H1 (cell line): ENCODE measurements at regions not wholly inside any gene's neighbourhood (a gene's known extent, or its start where the extent isn't known, plus 50 kb on each side); places are given as distances from the start of the nearest gene placed in this dataset.

Experiments used
- CTCF ChIA-PET: fragments of 300-600 bp; sonication (Branson Sonifier 250); formaldehyde crosslinking; loops from one replicate; lab custom pipeline; 2021; ENCODE audit not compliant: partially characterized antibody; lab: Charles Lee
- POLR2A ChIA-PET: fragments of 300-600 bp; sonication (Branson Sonifier 250); formaldehyde crosslinking; loops from one replicate; lab custom pipeline; 2021; ENCODE audit warnings: inconsistent platforms; ENCODE audit not compliant: partially characterized antibody; lab: Charles Lee
- DNase-seq, 2 experiments: peaks; one replicate each; pipeline versions ENCODE4 v3.0.0 to v3.0.0-alpha.2; 2010 to 2022; ENCODE audit warnings: low spot score in 2 of 2, low read depth in 1 of 2, mixed read lengths in 1 of 2
- FAIRE-seq: peaks from 2 replicates; lab custom pipeline; 2011; peaks lifted over from hg19 to GRCh38; lab: Jason Lieb, UNC
- H2AFZ ChIP-seq: 2 replicates; pipeline ENCODE4 v1.8.1; 2012; ENCODE audit warnings: low read length, inconsistent platforms
- H2AK5ac ChIP-seq: 2 replicates; pipeline ENCODE4 v1.6.1; 2013; ENCODE audit warnings: low read depth, low read length
- H2BK120ac ChIP-seq: replicated peaks from 2 replicates; pipeline ENCODE3; 2013; ENCODE audit warnings: low read depth, low read length, inconsistent platforms
- H2BK12ac ChIP-seq: 2 replicates; pipeline ENCODE4 v1.6.1; 2013; ENCODE audit warnings: low read depth, low read length
- H2BK15ac ChIP-seq: 2 replicates; pipeline ENCODE4 v1.6.1; 2013; ENCODE audit warnings: low read length
- H2BK20ac ChIP-seq: 2 replicates; pipeline ENCODE4 v1.6.1; 2013; ENCODE audit warnings: low read length
- H2BK5ac ChIP-seq: 2 replicates; pipeline ENCODE4 v1.6.1; 2013; ENCODE audit warnings: low read depth, low read length
- H3K14ac ChIP-seq: 2 replicates; pipeline ENCODE4 v1.6.1; 2013; ENCODE audit warnings: inconsistent platforms; ENCODE audit not compliant: insufficient read length
- H3K18ac ChIP-seq: 2 replicates; pipeline ENCODE4 v1.6.1; 2013; ENCODE audit warnings: low read length; ENCODE audit errors: extremely low read depth
- H3K23ac ChIP-seq: 2 replicates; pipeline ENCODE4 v1.6.1; 2013; ENCODE audit warnings: inconsistent platforms; ENCODE audit not compliant: insufficient read length
- H3K23me2 ChIP-seq: 2 replicates; pipeline ENCODE4 v1.6.1; 2013; ENCODE audit warnings: low read depth, low read length
- H3K27ac ChIP-seq: 2 replicates; pipeline ENCODE4 v1.6.1; 2011; ENCODE audit warnings: low read depth, low read length, inconsistent platforms
- H3K27me3 ChIP-seq, 4 experiments: replicated peaks in 1 of 4; 1 replicate in 1 of 4; 2 replicates in 3 of 4; pipeline versions ENCODE4 v1.6.1 to v1.8.1; 2011 to 2013; ENCODE audit warnings: low read length in 3 of 4, mild to moderate bottlenecking in 3 of 4, inconsistent platforms in 2 of 4, mixed read lengths in 2 of 4, moderate library complexity in 1 of 4; ENCODE audit not compliant: control insufficient read depth in 3 of 4, insufficient read depth in 3 of 4; ENCODE audit errors: extremely low read depth in 1 of 4
- H3K36me3 ChIP-seq, 4 experiments: 2 replicates each; pipeline versions ENCODE4 v1.6.1 to v1.8.1; 2011 to 2013; ENCODE audit warnings: mild to moderate bottlenecking in 4 of 4, low read length in 3 of 4, moderate library complexity in 2 of 4, control low read depth in 1 of 4, inconsistent platforms in 1 of 4; ENCODE audit not compliant: insufficient read depth in 4 of 4, control insufficient read depth in 2 of 4
- H3K4ac ChIP-seq: replicated peaks from 2 replicates; pipeline ENCODE3; 2013; ENCODE audit warnings: low read length, low read depth, mixed read lengths, inconsistent platforms; ENCODE audit not compliant: insufficient read length
- H3K4me1 ChIP-seq, 4 experiments: replicated peaks in 1 of 4; 1 replicate in 1 of 4; 2 replicates in 3 of 4; pipeline versions ENCODE4 v1.6.1 to v1.8.1; 2011 to 2013; ENCODE audit warnings: low read length in 3 of 4, inconsistent platforms in 2 of 4, mixed read lengths in 1 of 4; ENCODE audit not compliant: insufficient read depth in 4 of 4, control insufficient read depth in 3 of 4
- H3K4me2 ChIP-seq, 2 experiments: 2 replicates each; pipeline versions ENCODE4 v1.6.1 to v1.8.1; 2011 to 2013; ENCODE audit warnings: low read depth in 2 of 2, low read length in 2 of 2, control low read depth in 1 of 2, inconsistent platforms in 1 of 2, mild to moderate bottlenecking in 1 of 2; ENCODE audit not compliant: insufficient read depth in 1 of 2
- H3K4me3 ChIP-seq, 4 experiments: fragments of 200-600, 300-600 bp in 1 of 4; sonication (generic), shearing (Covaris generic), sonication (Bioruptor Twin) in 1 of 4; 2 replicates each; pipeline versions ENCODE4 v1.5.1 to v1.8.1; 2011 to 2016; ENCODE audit warnings: low read length in 4 of 4, low read depth in 3 of 4, control low read depth in 2 of 4, inconsistent platforms in 2 of 4, mild to moderate bottlenecking in 2 of 4, mixed read lengths in 1 of 4, moderate library complexity in 1 of 4; ENCODE audit not compliant: insufficient read depth in 2 of 4; ENCODE audit errors: extremely low read depth in 1 of 4
- H3K56ac ChIP-seq: replicated peaks from 2 replicates; pipeline ENCODE3; 2013; ENCODE audit warnings: low read depth, mild to moderate bottlenecking, mixed read lengths, low read length, inconsistent platforms; ENCODE audit not compliant: insufficient read length
- H3K79me1 ChIP-seq: 2 replicates; pipeline ENCODE4 v1.6.1; 2013; ENCODE audit warnings: low read depth, low read length, control low read depth
- H3K79me2 ChIP-seq, 2 experiments: 2 replicates each; pipeline versions ENCODE4 v1.6.1 to v1.8.1; 2012 to 2013; ENCODE audit warnings: low read length in 2 of 2, mild to moderate bottlenecking in 2 of 2, inconsistent platforms in 1 of 2; ENCODE audit not compliant: insufficient read depth in 2 of 2, control insufficient read depth in 1 of 2
- H3K9ac ChIP-seq, 4 experiments: replicated peaks in 1 of 4; 1 replicate in 1 of 4; 2 replicates in 3 of 4; pipeline versions ENCODE4 v1.6.1 to v1.8.1; 2011 to 2013; ENCODE audit warnings: low read depth in 3 of 4, low read length in 3 of 4, control low read depth in 2 of 4, mild to moderate bottlenecking in 2 of 4, moderate library complexity in 2 of 4, inconsistent platforms in 1 of 4; ENCODE audit errors: extremely low read depth in 1 of 4
- H3K9me3 ChIP-seq, 2 experiments: 2 replicates each; pipeline versions ENCODE4 v1.6.1 to v1.8.1; 2012 to 2013; ENCODE audit warnings: mild to moderate bottlenecking in 2 of 2, moderate library complexity in 2 of 2, control low read depth in 1 of 2, inconsistent platforms in 1 of 2, low read depth in 1 of 2, low read length in 1 of 2, mixed read lengths in 1 of 2; ENCODE audit not compliant: insufficient read depth in 2 of 2
- H4K20me1 ChIP-seq, 2 experiments: replicated peaks in 1 of 2; 2 replicates each; pipeline versions ENCODE3 to v1.8.1; 2011 to 2013; ENCODE audit warnings: inconsistent platforms in 2 of 2, low read length in 2 of 2, mild to moderate bottlenecking in 1 of 2; ENCODE audit not compliant: insufficient read depth in 2 of 2, control insufficient read depth in 1 of 2
- H4K5ac ChIP-seq: 2 replicates; pipeline ENCODE4 v1.6.1; 2013; ENCODE audit warnings: low read length, low read depth, mixed read lengths, inconsistent platforms; ENCODE audit not compliant: insufficient read length
- H4K8ac ChIP-seq: 2 replicates; pipeline ENCODE4 v1.8.0; 2013; ENCODE audit warnings: mild to moderate bottlenecking, moderate library complexity, low read length, inconsistent platforms; ENCODE audit not compliant: insufficient read depth; ENCODE audit errors: extremely low read depth
- H4K91ac ChIP-seq: replicated peaks from 2 replicates; pipeline ENCODE3; 2013; ENCODE audit warnings: low read length, mixed read lengths, inconsistent platforms; ENCODE audit not compliant: insufficient read length
- CHD1 ChIP-seq: IDR thresholded peaks from 2 replicates; pipeline ENCODE4 v1.6.1; 2012; ENCODE audit warnings: low read depth, low read length, improper control_type of control experiment
- FOSL1 ChIP-seq: IDR thresholded peaks from 2 replicates; pipeline ENCODE4 v1.6.1; 2011; ENCODE audit warnings: mild to moderate bottlenecking, low read depth, low read length, moderate library complexity; ENCODE audit not compliant: insufficient read depth
- HDAC6 ChIP-seq: IDR thresholded peaks from one replicate; pipeline ENCODE4 v1.7.1; 2012; ENCODE audit warnings: low read depth, mild to moderate bottlenecking, inconsistent platforms, low read length, moderate library complexity
- JUND ChIP-seq: IDR thresholded peaks from 2 replicates; pipeline ENCODE4 v1.6.1; 2011; ENCODE audit warnings: mild to moderate bottlenecking, improper control_type of control experiment, low read length
- MAFK ChIP-seq: IDR thresholded peaks from 2 replicates; pipeline ENCODE4 v1.6.1; 2012; ENCODE audit warnings: low read depth, mild to moderate bottlenecking, improper control_type of control experiment, low read length
- POLR2AphosphoS5 ChIP-seq: IDR thresholded peaks from 2 replicates; pipeline ENCODE4 v1.6.1; 2011; ENCODE audit warnings: low read depth, low read length
- RNF2 ChIP-seq: fragments of 200-900, 300-1000 bp; sonication (generic); IDR thresholded peaks from 2 replicates; pipeline ENCODE4 v1.7.1; 2016; ENCODE audit warnings: borderline replicate concordance, low read depth, mild to moderate bottlenecking, antibody characterized with exemption, low read length; ENCODE audit not compliant: poor library complexity, severe bottlenecking; ENCODE audit errors: missing control alignments
- SIX5 ChIP-seq: IDR thresholded peaks from 2 replicates; pipeline ENCODE4 v1.6.1; 2011; ENCODE audit warnings: mild to moderate bottlenecking, low read depth, low read length
- TAF7 ChIP-seq: optimal IDR thresholded peaks from 2 replicates; pipeline ENCODE3; 2011; ENCODE audit warnings: low read depth, mild to moderate bottlenecking, inconsistent platforms, low read length, moderate library complexity, borderline replicate concordance
- TBP ChIP-seq: IDR thresholded peaks from 2 replicates; pipeline ENCODE4 v1.6.1; 2011; ENCODE audit warnings: low read depth, low read length, improper control_type of control experiment

GRCh38 chr3:107204121-107204520 is 173.1 kb upstream of the CCDC54 start:
- no peak overlapping the region for H4K91ac ChIP-seq
- no peak overlapping the region for H2AFZ ChIP-seq
- no peak overlapping the region for H3K18ac ChIP-seq
- H3K4ac ChIP-seq: no peak overlapping the region
- H2AK5ac ChIP-seq: no peak overlapping the region
- no peaks in the 10 kb centered on the region for H3K23me2 ChIP-seq
- H3K27ac ChIP-seq: no peak overlapping the region
- FAIRE-seq: no peak
- H3K4me2 ChIP-seq: no peak overlapping the region
- H4K20me1 ChIP-seq: no peaks in the 10 kb centered on the region
- TF ChIP-seq HDAC6 (no peak), TBP (no peak), MAFK (no peak), SIX5 (no peak), FOSL1 (no peak), JUND (no peak), POLR2AphosphoS5 (no peak), TAF7 (no peak), CHD1 (no peak), RNF2 (no peak)
- TF ChIP-seq, all 59 proteins: peak for 0
- H3K27me3 ChIP-seq: no peaks in the 10 kb centered on the region
- no peaks in the 10 kb centered on the region for H3K36me3 ChIP-seq
- CTCF ChIA-PET: no interaction called here
- no peak overlapping the region for H3K23ac ChIP-seq
- no peak overlapping the region for H4K8ac ChIP-seq
- no peak for DNase-seq
- no peaks in the 10 kb centered on the region for H3K4me1 ChIP-seq
- no peak overlapping the region for H2BK15ac ChIP-seq
- H3K9me3 ChIP-seq: no peaks in the 10 kb centered on the region
- H3K56ac ChIP-seq: no peak overlapping the region
- H3K9ac ChIP-seq: no peak overlapping the region
- no peak overlapping the region for H3K4me3 ChIP-seq
- H2BK5ac ChIP-seq: no peak overlapping the region
- no peak overlapping the region for H2BK20ac ChIP-seq
- POLR2A ChIA-PET: no interaction called here
- H4K5ac ChIP-seq: no peak overlapping the region
- no peak overlapping the region for H2BK120ac ChIP-seq
- no peaks in the 10 kb centered on the region for H3K79me2 ChIP-seq
- no peak overlapping the region for H2BK12ac ChIP-seq
- H3K79me1 ChIP-seq: no peaks in the 10 kb centered on the region
- H3K14ac ChIP-seq: no peak overlapping the region
